ENCODE measurements at regions not wholly inside any gene's neighbourhood (a gene's known extent, or its start where the extent isn't known, plus 50 kb on each side); places are given as distances from the start of the nearest gene placed in this dataset.

DNA sequence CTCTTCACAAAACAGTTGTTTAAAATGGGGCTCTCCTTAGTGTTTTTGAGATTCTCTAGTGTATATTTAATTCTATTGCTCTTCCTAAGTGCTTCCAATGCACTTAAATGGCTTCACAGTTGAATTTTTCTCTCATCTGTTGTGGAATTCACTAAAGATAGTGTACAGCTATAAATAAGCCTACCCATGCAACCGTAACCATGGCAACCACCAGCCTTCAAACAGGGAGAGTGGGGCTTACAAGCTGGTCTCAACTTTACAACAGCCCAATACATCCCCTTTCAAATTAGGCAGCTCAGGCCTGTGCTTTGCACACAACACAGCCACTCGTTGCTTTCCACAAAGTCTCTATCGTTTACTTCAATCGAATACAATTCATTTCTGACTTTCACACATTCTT, 144.0 kb upstream of the PLPPR1 start:
- no peak for TF ChIP-seq HDGF (IDR thresholded peaks at IDR 0.05; ENCODE audit: borderline replicate concordance)
- TF ChIP-seq SP1 (IDR thresholded peaks at IDR 0.05) = no peak
- no peak for TF ChIP-seq TARDBP (IDR thresholded peaks at IDR 0.05)
- TF ChIP-seq ZNF384 (IDR thresholded peaks at IDR 0.05) = no peak
- TF ChIP-seq, protein P1, sequence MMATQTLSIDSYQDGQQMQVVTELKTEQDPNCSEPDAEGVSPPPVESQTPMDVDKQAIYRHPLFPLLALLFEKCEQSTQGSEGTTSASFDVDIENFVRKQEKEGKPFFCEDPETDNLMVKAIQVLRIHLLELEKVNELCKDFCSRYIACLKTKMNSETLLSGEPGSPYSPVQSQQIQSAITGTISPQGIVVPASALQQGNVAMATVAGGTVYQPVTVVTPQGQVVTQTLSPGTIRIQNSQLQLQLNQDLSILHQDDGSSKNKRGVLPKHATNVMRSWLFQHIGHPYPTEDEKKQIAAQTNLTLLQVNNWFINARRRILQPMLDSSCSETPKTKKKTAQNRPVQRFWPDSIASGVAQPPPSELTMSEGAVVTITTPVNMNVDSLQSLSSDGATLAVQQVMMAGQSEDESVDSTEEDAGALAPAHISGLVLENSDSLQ (IDR thresholded peaks at IDR 0.05) = no peak
- no peak for TF ChIP-seq NFRKB (IDR thresholded peaks at IDR 0.05)
- no peak for TF ChIP-seq FOXM1 (IDR thresholded peaks at IDR 0.05; ENCODE audit: borderline replicate concordance)
- no peak for TF ChIP-seq LEF1 (IDR thresholded peaks at IDR 0.05; ENCODE audit: borderline replicate concordance)
